Kidney (tissue), 13 donors: ENCODE measurements at regions not wholly inside any gene's neighbourhood (a gene's known extent, or its start where the extent isn't known, plus 50 kb on each side); places are given as distances from the start of the nearest gene placed in this dataset.

ENCODE experiments used
- DNase-seq, 5 donors: peaks; one replicate each; pipeline ENCODE4 v3.0.0-alpha.2; 2013 to 2020
- FAIRE-seq: peaks from 2 replicates; lab custom pipeline; 2012; peaks lifted over from hg19 to GRCh38; lab: Jason Lieb, UNC
- H3K27ac ChIP-seq, 2 donors: one replicate each; pipeline ENCODE4 v1.7.0; 2013; ENCODE audit warnings: low read depth in 2 of 2, low read length in 2 of 2, inconsistent platforms in 1 of 2
- H3K27me3 ChIP-seq: one replicate; pipeline ENCODE4 v1.7.1; 2013; ENCODE audit warnings: low read length, inconsistent platforms; ENCODE audit not compliant: control insufficient read depth, insufficient read depth
- H3K36me3 ChIP-seq, 3 donors: one replicate each; pipeline versions ENCODE4 v1.7.0 to v1.7.1; 2013; ENCODE audit warnings: low read length in 3 of 3, control low read depth in 1 of 3, inconsistent platforms in 1 of 3; ENCODE audit not compliant: insufficient read depth in 3 of 3, control insufficient read depth in 2 of 3
- H3K4me1 ChIP-seq, 3 donors: one replicate each; pipeline versions ENCODE4 v1.7.0 to v1.7.1; 2013; ENCODE audit warnings: low read length in 3 of 3, inconsistent platforms in 1 of 3, low read depth in 1 of 3; ENCODE audit not compliant: control insufficient read depth in 2 of 3, insufficient read depth in 2 of 3
- H3K4me3 ChIP-seq, 3 donors: one replicate each; pipeline versions ENCODE4 v1.7.0 to v1.8.1; 2013; ENCODE audit warnings: low read length in 3 of 3, control low read depth in 1 of 3, inconsistent platforms in 1 of 3
- H3K9ac ChIP-seq, 3 donors: one replicate each; pipeline versions ENCODE4 v1.7.0 to v1.7.1; 2013; ENCODE audit warnings: low read length in 3 of 3, control low read depth in 1 of 3, inconsistent platforms in 1 of 3
- H3K9me3 ChIP-seq, 3 donors: one replicate each; pipeline versions ENCODE4 v1.7.0 to v1.7.1; 2013; ENCODE audit warnings: low read length in 3 of 3, control low read depth in 1 of 3, inconsistent platforms in 1 of 3; ENCODE audit not compliant: control insufficient read depth in 2 of 3, insufficient read depth in 1 of 3
- CTCF ChIP-seq: IDR thresholded peaks from 3 replicates; pipeline ENCODE4 v1.5.1; 2012; ENCODE audit warnings: mild to moderate bottlenecking, moderate library complexity, borderline replicate concordance; ENCODE audit not compliant: insufficient read depth; ENCODE audit errors: extremely low read depth
- intact Hi-C: fragments of 100-400 bp; cut with DNase I; formaldehyde crosslinking; loops from one replicate; pipeline ENCODE4 v1.11.1; 2022
- donor health status: control.
- donor health status: control.
- donor health status: control.
- donor health status: control.
- donor health status: control.
- donor health status: DM: yes; HTN: yes; CAD: no.
- donor health status: Normal renal cell carcinoma (clear cell type).

GRCh38 chr21:43273708-43274021 lies 104.9 kb downstream of the CRYAA start:
- H3K4me3 ChIP-seq, result no peak overlapping the region
- no peak for TF ChIP-seq CTCF
- no peaks in the 10 kb centered on the region for H3K27me3 ChIP-seq
- no peaks in the 10 kb centered on the region for H3K36me3 ChIP-seq
- intact Hi-C loops, result no loop called here
- H3K4me1 ChIP-seq, result peaks cover 0 to 5% (median 2%) of the 10 kb centered on the region in 3 donors
- H3K27ac ChIP-seq, result no peak overlapping the region
- DNase-seq (no peak), FAIRE-seq (no peak)
- no peaks in the 10 kb centered on the region for H3K9me3 ChIP-seq
- H3K9ac ChIP-seq, result no peak overlapping the region

- no peaks in the 10 kb centered on the region for H3K27me3 ChIP-seq
- H3K9me3 ChIP-seq, result no peaks in the 10 kb centered on the region
- peaks cover 0 to 4% (median 2%) of the 10 kb centered on the region in 3 donors for H3K4me1 ChIP-seq
- no peak overlapping the region for H3K9ac ChIP-seq
- FAIRE-seq, result no peak
- TF ChIP-seq CTCF, result no peak
- no peak overlapping the region for H3K4me3 ChIP-seq
- no peak overlapping the region for H3K27ac ChIP-seq
- no peaks in the 10 kb centered on the region for H3K36me3 ChIP-seq
- peak in 1 of 5 donors; percentile 51 for DNase-seq
- intact Hi-C loops, result no loop called here
Observed at GRCh38 chr21:43273016-43273707, 104.4 kb downstream of the CRYAA start.

- Histone ChIP-seq H3K9me3 (no peaks in the 10 kb centered on the region), H3K4me3 (no peak overlapping the region), H3K4me1 (peaks cover 0 to 2% (median 0%) of the 10 kb centered on the region in 3 donors), H3K27ac (no peak overlapping the region), H3K27me3 (no peaks in the 10 kb centered on the region), H3K36me3 (no peaks in the 10 kb centered on the region), H3K9ac (no peak overlapping the region)
- FAIRE-seq (no peak), DNase-seq (peak in 1 of 5 donors; percentile 64)
- intact Hi-C loops, result no loop called here
- TF ChIP-seq CTCF, result no peak
Observed at GRCh38 chr21:43272591-43272990, 103.8 kb downstream of the CRYAA start.
